DOHH2 (cell line): ENCODE measurements at regions not wholly inside any gene's neighbourhood (a gene's known extent, or its start where the extent isn't known, plus 50 kb on each side); places are given as distances from the start of the nearest gene placed in this dataset.

ENCODE experiments used
- H3F3A ChIP-seq: fragments of 200-600 bp; sonication (generic), shearing (Covaris generic); 2 replicates; pipeline ENCODE4 v1.6.0; 2016; ENCODE audit warnings: antibody characterized with exemption, mild to moderate bottlenecking; ENCODE audit not compliant: control insufficient read depth, insufficient read depth
- H3K27ac ChIP-seq: fragments of 200-600 bp; sonication (generic); 2 replicates; pipeline ENCODE4 v1.5.1; 2014; ENCODE audit warnings: low read depth, mild to moderate bottlenecking, low read length, moderate library complexity
- H3K27me3 ChIP-seq: fragments of 200-600 bp; sonication (generic); 2 replicates; pipeline ENCODE4 v1.6.1; 2014; ENCODE audit warnings: mild to moderate bottlenecking, low read length, mixed read lengths; ENCODE audit not compliant: control insufficient read depth
- H3K36me3 ChIP-seq: fragments of 200-600 bp; sonication (generic); 2 replicates; pipeline ENCODE4 v1.6.1; 2014; ENCODE audit warnings: mild to moderate bottlenecking, low read length, moderate library complexity, mixed read lengths; ENCODE audit not compliant: control insufficient read depth
- H3K4me1 ChIP-seq: fragments of 200-600 bp; sonication (generic); 2 replicates; pipeline ENCODE4 v1.6.1; 2014; ENCODE audit warnings: mild to moderate bottlenecking, low read length, mixed read lengths; ENCODE audit not compliant: control insufficient read depth
- H3K4me2 ChIP-seq: fragments of 200-600 bp; sonication (generic); 2 replicates; pipeline ENCODE4 v1.6.0; 2014; ENCODE audit warnings: mild to moderate bottlenecking, low read length, moderate library complexity
- H3K4me3 ChIP-seq: fragments of 200-600 bp; sonication (generic); 2 replicates; pipeline ENCODE4 v1.5.1; 2014; ENCODE audit warnings: mild to moderate bottlenecking, low read length, mixed read lengths
- H3K79me2 ChIP-seq: fragments of 200-600 bp; sonication (generic); 2 replicates; pipeline ENCODE4 v1.6.1; 2014; ENCODE audit warnings: mild to moderate bottlenecking, low read length, mixed read lengths; ENCODE audit not compliant: control insufficient read depth
- H3K9me2 ChIP-seq: fragments of 200-600 bp; sonication (generic); replicated peaks from 2 replicates; pipeline ENCODE4 v1.6.1; 2014; ENCODE audit warnings: mild to moderate bottlenecking, low read length, mixed read lengths; ENCODE audit not compliant: control insufficient read depth
- H3K9me3 ChIP-seq: fragments of 200-600 bp; sonication (generic); 2 replicates; pipeline ENCODE4 v1.6.1; 2014; ENCODE audit warnings: antibody characterized with exemption, low read length, mixed read lengths; ENCODE audit not compliant: control insufficient read depth, insufficient read depth
- H4K20me1 ChIP-seq: fragments of 200-600 bp; sonication (generic); 2 replicates; pipeline ENCODE4 v1.6.0; 2014; ENCODE audit warnings: low read depth, mild to moderate bottlenecking, antibody characterized with exemption, low read length, moderate library complexity; ENCODE audit not compliant: control insufficient read depth, insufficient read depth
- EZH2phosphoT487 ChIP-seq: fragments of 200-600 bp; sonication (generic); IDR thresholded peaks from 2 replicates; pipeline ENCODE4 v1.6.1; 2017; ENCODE audit warnings: borderline replicate concordance, mild to moderate bottlenecking, antibody characterized with exemption, low read length, moderate library complexity, mixed read lengths
- TF ChIP-seq, protein P1 (sequence below): fragments of 200-600 bp; sonication (generic); IDR thresholded peaks from one replicate; pipeline ENCODE4 v1.5.1; 2014; ENCODE audit warnings: antibody characterized with exemption, mild to moderate bottlenecking, low read depth, low read length; ENCODE audit not compliant: poor library complexity, severe bottlenecking

GRCh38 chr10:91071786-91072185 lies 148.7 kb upstream of the PCGF5 start:
- Histone ChIP-seq H3K36me3 (no peaks in the 10 kb centered on the region), H3K9me3 (no peaks in the 10 kb centered on the region), H3K9me2 (no peaks in the 10 kb centered on the region), H3F3A (no peaks in the 10 kb centered on the region), H3K4me1 (no peaks in the 10 kb centered on the region), H3K4me2 (no peak overlapping the region), H3K27ac (no peak overlapping the region), H3K79me2 (no peaks in the 10 kb centered on the region), H3K27me3 (no peaks in the 10 kb centered on the region), H3K4me3 (no peak overlapping the region), H4K20me1 (no peaks in the 10 kb centered on the region)
- TF ChIP-seq, protein P1, sequence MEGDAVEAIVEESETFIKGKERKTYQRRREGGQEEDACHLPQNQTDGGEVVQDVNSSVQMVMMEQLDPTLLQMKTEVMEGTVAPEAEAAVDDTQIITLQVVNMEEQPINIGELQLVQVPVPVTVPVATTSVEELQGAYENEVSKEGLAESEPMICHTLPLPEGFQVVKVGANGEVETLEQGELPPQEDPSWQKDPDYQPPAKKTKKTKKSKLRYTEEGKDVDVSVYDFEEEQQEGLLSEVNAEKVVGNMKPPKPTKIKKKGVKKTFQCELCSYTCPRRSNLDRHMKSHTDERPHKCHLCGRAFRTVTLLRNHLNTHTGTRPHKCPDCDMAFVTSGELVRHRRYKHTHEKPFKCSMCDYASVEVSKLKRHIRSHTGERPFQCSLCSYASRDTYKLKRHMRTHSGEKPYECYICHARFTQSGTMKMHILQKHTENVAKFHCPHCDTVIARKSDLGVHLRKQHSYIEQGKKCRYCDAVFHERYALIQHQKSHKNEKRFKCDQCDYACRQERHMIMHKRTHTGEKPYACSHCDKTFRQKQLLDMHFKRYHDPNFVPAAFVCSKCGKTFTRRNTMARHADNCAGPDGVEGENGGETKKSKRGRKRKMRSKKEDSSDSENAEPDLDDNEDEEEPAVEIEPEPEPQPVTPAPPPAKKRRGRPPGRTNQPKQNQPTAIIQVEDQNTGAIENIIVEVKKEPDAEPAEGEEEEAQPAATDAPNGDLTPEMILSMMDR: no peak
- no peak for TF ChIP-seq EZH2phosphoT487

- Histone ChIP-seq H3K36me3 (no peaks in the 10 kb centered on the region), H4K20me1 (no peaks in the 10 kb centered on the region), H3K9me2 (no peaks in the 10 kb centered on the region), H3K4me1 (no peaks in the 10 kb centered on the region), H3F3A (no peaks in the 10 kb centered on the region), H3K9me3 (no peaks in the 10 kb centered on the region), H3K79me2 (no peaks in the 10 kb centered on the region), H3K27ac (no peak overlapping the region), H3K27me3 (no peaks in the 10 kb centered on the region), H3K4me2 (no peak overlapping the region), H3K4me3 (no peak overlapping the region)
- TF ChIP-seq, protein P1: no peak
- no peak for TF ChIP-seq EZH2phosphoT487
These were observed 147.0 kb upstream of the PCGF5 start for GRCh38 chr10:91073286-91073979.

- H3K79me2 ChIP-seq: no peaks in the 10 kb centered on the region
- no peak for TF ChIP-seq EZH2phosphoT487
- TF ChIP-seq, protein P1: no peak
- H3K4me2 ChIP-seq: no peak overlapping the region
- no peaks in the 10 kb centered on the region for H3K9me3 ChIP-seq
- no peak overlapping the region for H3K27ac ChIP-seq
- no peaks in the 10 kb centered on the region for H3K4me1 ChIP-seq
- H3K9me2 ChIP-seq: no peaks in the 10 kb centered on the region
- no peaks in the 10 kb centered on the region for H3K36me3 ChIP-seq
- 0 out of 2 replicates have a peak, but pooled peaks cover 2% of the 10 kb centered on the region for H3K27me3 ChIP-seq
- no peak overlapping the region for H3K4me3 ChIP-seq
- no peaks in the 10 kb centered on the region for H4K20me1 ChIP-seq
- no peaks in the 10 kb centered on the region for H3F3A ChIP-seq
These were observed 143.4 kb upstream of the PCGF5 start for GRCh38 chr10:91076991-91077548.
